Prostate gland (tissue), 2 donors: ENCODE measurements at regions not wholly inside any gene's neighbourhood (a gene's known extent, or its start where the extent isn't known, plus 50 kb on each side); places are given as distances from the start of the nearest gene placed in this dataset.

Source experiments
- DNase-seq: peaks from one replicate; pipeline ENCODE4 v3.0.0-alpha.2; 2019; ENCODE audit warnings: low spot score
- H3K27ac ChIP-seq, 2 donors: fragments of 200-600 bp; sonication (generic); 2 replicates each; pipeline ENCODE4 v1.5.1; 2017 to 2019
- H3K27me3 ChIP-seq: fragments of 200-600 bp; sonication (generic); replicated peaks from 2 replicates; pipeline ENCODE4 v1.5.1; 2019; ENCODE audit not compliant: insufficient read depth
- H3K36me3 ChIP-seq, 2 donors: fragments of 200-600 bp; sonication (generic); 1 replicate in 1 of 2; 2 replicates in 1 of 2; pipeline versions ENCODE4 v1.5.1 to v1.8.1; 2017 to 2019
- H3K4me1 ChIP-seq: fragments of 200-600 bp; sonication (generic); replicated peaks from 2 replicates; pipeline ENCODE4 v1.5.1; 2019
- H3K4me3 ChIP-seq, 2 donors: fragments of 200-600 bp; sonication (generic); 2 replicates each; pipeline ENCODE4 v1.5.1; 2017 to 2019
- H3K9me3 ChIP-seq: fragments of 200-600 bp; sonication (generic); 2 replicates; pipeline ENCODE4 v1.5.1; 2017
- POLR2A ChIP-seq: fragments of 450-650 bp; IDR thresholded peaks from one replicate; pipeline ENCODE4 v1.6.1; 2016; ENCODE audit warnings: antibody characterized with exemption, mild to moderate bottlenecking
- POLR2AphosphoS5 ChIP-seq: sonication (generic); formaldehyde crosslinking; IDR thresholded peaks from one replicate; pipeline ENCODE4 v1.6.1; 2017; ENCODE audit warnings: antibody characterized with exemption
- WGBS: methylation state at CpG from one replicate; pipeline ENCODE4 v1.1.5; 2018; 5-methylcytosine and 5-hydroxymethylcytosine counted together
- intact Hi-C: fragments of 100-400 bp; cut with DNase I; formaldehyde crosslinking; loops from one replicate; pipeline ENCODE4 v1.14.2; 2022
- TF ChIP-seq, protein P1 (sequence below), 4 experiments: fragments of 200-600 bp in 2 of 4; fragments of 450-650 bp in 2 of 4; sonication (generic) in 2 of 4; IDR thresholded peaks; 1 replicate in 3 of 4; 2 replicates in 1 of 4; pipeline ENCODE4 v1.5.1; 2016 to 2019; ENCODE audit warnings: antibody characterized with exemption in 4 of 4, mild to moderate bottlenecking in 2 of 4, moderate library complexity in 2 of 4

DNA sequence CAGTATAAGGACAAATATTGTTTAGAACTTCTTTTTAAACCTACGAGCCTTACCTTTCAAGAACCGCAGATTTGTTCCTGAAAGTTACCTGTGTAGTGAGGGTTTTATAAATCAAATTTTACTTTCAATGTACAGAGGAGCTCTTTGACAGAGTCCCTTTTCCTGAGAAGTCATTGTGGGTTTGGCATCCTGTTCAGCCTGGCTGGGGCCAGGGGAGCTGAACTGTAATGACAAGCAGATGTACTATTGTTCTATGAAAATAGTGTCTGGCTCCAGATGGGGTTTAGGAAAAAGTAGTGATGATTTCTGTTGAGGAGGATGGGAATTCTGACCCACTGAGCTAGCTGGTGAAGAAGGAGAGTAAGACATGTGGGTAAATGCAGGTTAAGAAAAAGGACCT, 196.2 kb upstream of the PGRMC2 start:
- no peak overlapping the region for H3K4me3 ChIP-seq
- WGBS: 70% methylated on average over 2 of the region's 2 CpGs
- H3K36me3 ChIP-seq: no peaks in the 10 kb centered on the region
- intact Hi-C loops: no loop called here
- no peaks in the 10 kb centered on the region for H3K9me3 ChIP-seq
- no peaks in the 10 kb centered on the region for H3K4me1 ChIP-seq
- no peak overlapping the region for H3K27ac ChIP-seq
- no peak for DNase-seq
- H3K27me3 ChIP-seq: no peaks in the 10 kb centered on the region
- TF ChIP-seq, protein P1, sequence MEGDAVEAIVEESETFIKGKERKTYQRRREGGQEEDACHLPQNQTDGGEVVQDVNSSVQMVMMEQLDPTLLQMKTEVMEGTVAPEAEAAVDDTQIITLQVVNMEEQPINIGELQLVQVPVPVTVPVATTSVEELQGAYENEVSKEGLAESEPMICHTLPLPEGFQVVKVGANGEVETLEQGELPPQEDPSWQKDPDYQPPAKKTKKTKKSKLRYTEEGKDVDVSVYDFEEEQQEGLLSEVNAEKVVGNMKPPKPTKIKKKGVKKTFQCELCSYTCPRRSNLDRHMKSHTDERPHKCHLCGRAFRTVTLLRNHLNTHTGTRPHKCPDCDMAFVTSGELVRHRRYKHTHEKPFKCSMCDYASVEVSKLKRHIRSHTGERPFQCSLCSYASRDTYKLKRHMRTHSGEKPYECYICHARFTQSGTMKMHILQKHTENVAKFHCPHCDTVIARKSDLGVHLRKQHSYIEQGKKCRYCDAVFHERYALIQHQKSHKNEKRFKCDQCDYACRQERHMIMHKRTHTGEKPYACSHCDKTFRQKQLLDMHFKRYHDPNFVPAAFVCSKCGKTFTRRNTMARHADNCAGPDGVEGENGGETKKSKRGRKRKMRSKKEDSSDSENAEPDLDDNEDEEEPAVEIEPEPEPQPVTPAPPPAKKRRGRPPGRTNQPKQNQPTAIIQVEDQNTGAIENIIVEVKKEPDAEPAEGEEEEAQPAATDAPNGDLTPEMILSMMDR (IDR thresholded peaks at IDR 0.05): no peak
- no peak for TF ChIP-seq POLR2A
- TF ChIP-seq POLR2AphosphoS5: no peak

GRCh38 chr4:128483041-128483440, 195.4 kb upstream of the PGRMC2 start:
- no peaks in the 10 kb centered on the region for H3K36me3 ChIP-seq
- no peaks in the 10 kb centered on the region for H3K27me3 ChIP-seq
- TF ChIP-seq POLR2AphosphoS5 (no peak), POLR2A (no peak)
- TF ChIP-seq, protein P1 (IDR thresholded peaks at IDR 0.05): no peak
- H3K9me3 ChIP-seq: no peaks in the 10 kb centered on the region
- DNase-seq: no peak
- intact Hi-C loops: no loop called here
- no peak overlapping the region for H3K4me3 ChIP-seq
- 97% methylated on average over 2 of the region's 2 CpGs for WGBS
- no peaks in the 10 kb centered on the region for H3K4me1 ChIP-seq
- no peak overlapping the region for H3K27ac ChIP-seq

- H3K4me3 ChIP-seq: no peak overlapping the region
- H3K36me3 ChIP-seq: no peaks in the 10 kb centered on the region
- no peaks in the 10 kb centered on the region for H3K9me3 ChIP-seq
- no peaks in the 10 kb centered on the region for H3K27me3 ChIP-seq
- no peak for TF ChIP-seq POLR2AphosphoS5
- TF ChIP-seq, protein P1 (IDR thresholded peaks at IDR 0.05): no peak
- no peak for TF ChIP-seq POLR2A
- 100% methylated on average over 1 of the region's 1 CpG for WGBS
- intact Hi-C loops: no loop called here
- H3K4me1 ChIP-seq: no peaks in the 10 kb centered on the region
- no peak overlapping the region for H3K27ac ChIP-seq
- DNase-seq: no peak
Measured at GRCh38 chr4:128481752-128482480, 194.3 kb upstream of the PGRMC2 start.

DNA sequence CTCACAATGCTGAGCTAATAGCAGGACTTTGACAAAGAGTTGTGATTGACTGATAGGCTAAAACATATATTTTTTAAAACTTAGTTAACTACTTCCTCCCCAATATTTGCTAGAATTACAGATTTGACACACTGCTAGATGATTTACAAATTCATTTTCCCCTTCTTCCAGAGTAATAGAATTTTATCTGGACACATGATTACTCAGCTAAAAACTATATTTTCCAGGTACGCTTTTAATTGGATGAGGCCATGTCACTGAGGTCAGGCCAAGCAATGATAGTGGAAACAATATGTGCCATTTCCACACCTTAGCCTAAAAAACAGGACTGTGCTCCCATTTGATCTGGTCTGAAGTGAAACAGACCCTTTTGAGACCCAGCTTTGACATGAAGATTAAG, 193.3 kb upstream of the PGRMC2 start:
- Histone ChIP-seq H3K27me3 (no peaks in the 10 kb centered on the region), H3K9me3 (no peaks in the 10 kb centered on the region), H3K4me1 (no peaks in the 10 kb centered on the region), H3K27ac (no peak overlapping the region), H3K4me3 (no peak overlapping the region), H3K36me3 (no peaks in the 10 kb centered on the region)
- WGBS: 93% methylated on average over 1 of the region's 1 CpG
- intact Hi-C loops: no loop called here
- DNase-seq: no peak
- TF ChIP-seq, protein P1 (IDR thresholded peaks at IDR 0.05): no peak
- TF ChIP-seq POLR2A: no peak
- no peak for TF ChIP-seq POLR2AphosphoS5

GRCh38 chr4:128477540-128477939, 189.9 kb upstream of the PGRMC2 start:
- no peaks in the 10 kb centered on the region for H3K9me3 ChIP-seq
- H3K36me3 ChIP-seq: no peaks in the 10 kb centered on the region
- no peak overlapping the region for H3K27ac ChIP-seq
- no peak overlapping the region for H3K4me3 ChIP-seq
- intact Hi-C loops: no loop called here
- no peak for DNase-seq
- no peaks in the 10 kb centered on the region for H3K4me1 ChIP-seq
- TF ChIP-seq POLR2A (no peak), POLR2AphosphoS5 (no peak)
- TF ChIP-seq, protein P1 (IDR thresholded peaks at IDR 0.05): no peak
- H3K27me3 ChIP-seq: no peaks in the 10 kb centered on the region
- WGBS: 37% methylated on average over 4 of the region's 4 CpGs
